Panc1 (cell line): ENCODE measurements at regions not wholly inside any gene's neighbourhood (a gene's known extent, or its start where the extent isn't known, plus 50 kb on each side); places are given as distances from the start of the nearest gene placed in this dataset.

Experiments used
- ATAC-seq: fragments of 200-7000 bp; cut with Tn5 transposase; 2 replicates; pipeline ENCODE4 v1.9.1; 2020; ENCODE audit warnings: mild to moderate bottlenecking, moderate library complexity
- BruUV-seq: library from RNA; stranded (reverse); fragments of 400-500 nt; replicated peaks from 2 replicates; lab custom pipeline; 2021; lab: Mats Ljungman, UMichigan
- CTCF ChIA-PET: fragments of 300-600 bp; sonication (Branson Sonifier 250); formaldehyde crosslinking; loops from one replicate; lab custom pipeline; 2022; ENCODE audit warnings: antibody characterized with exemption; lab: Charles Lee
- POLR2A ChIA-PET: fragments of 300-600 bp; sonication (Branson Sonifier 250); formaldehyde crosslinking; loops from one replicate; lab custom pipeline; 2022; ENCODE audit warnings: antibody characterized with exemption; lab: Charles Lee
- DNase-seq: peaks from one replicate; pipeline ENCODE4 v3.0.0-alpha.2; 2010; ENCODE audit warnings: low read depth, low spot score
- H3K27ac ChIP-seq: 2 replicates; pipeline ENCODE4 v1.5.1; 2011; ENCODE audit warnings: mild to moderate bottlenecking, low read length, inconsistent platforms
- H3K27me3 ChIP-seq: fragments of 200-500 bp; sonication (Bioruptor generic); 2 replicates; pipeline ENCODE4 v1.6.0; 2014; ENCODE audit warnings: low read length, inconsistent platforms; ENCODE audit not compliant: control insufficient read depth, insufficient read depth
- H3K36me3 ChIP-seq: fragments of 200-500 bp; sonication (Bioruptor generic); 2 replicates; pipeline ENCODE4 v1.5.1; 2014; ENCODE audit warnings: inconsistent platforms, mild to moderate bottlenecking, low read length, moderate library complexity; ENCODE audit not compliant: control insufficient read depth, insufficient read depth
- H3K4me1 ChIP-seq: 2 replicates; pipeline ENCODE4 v1.5.1; 2011; ENCODE audit warnings: inconsistent platforms, mild to moderate bottlenecking, low read length, moderate library complexity; ENCODE audit not compliant: control insufficient read depth, insufficient read depth
- H3K4me3 ChIP-seq, 2 experiments: 2 replicates each; pipeline ENCODE4 v1.5.1; 2011 to 2012; ENCODE audit warnings: low read depth in 2 of 2, low read length in 2 of 2, mild to moderate bottlenecking in 2 of 2, inconsistent platforms in 1 of 2, moderate library complexity in 1 of 2
- H3K9me3 ChIP-seq: fragments of 200-500 bp; sonication (Bioruptor generic); 2 replicates; pipeline ENCODE4 v1.5.1; 2014; ENCODE audit warnings: low read depth, mild to moderate bottlenecking, inconsistent platforms, low read length, moderate library complexity; ENCODE audit not compliant: control insufficient read depth, insufficient read depth
- CTCF ChIP-seq: fragments of 450-650 bp; IDR thresholded peaks from 2 replicates; pipeline ENCODE4 v1.5.1; 2017; ENCODE audit warnings: mild to moderate bottlenecking
- POLR2AphosphoS5 ChIP-seq: IDR thresholded peaks from 2 replicates; pipeline ENCODE4 v1.6.1; 2012; ENCODE audit warnings: mild to moderate bottlenecking, low read depth, low read length, moderate library complexity
- REST ChIP-seq, 2 experiments: IDR thresholded peaks; 2 replicates each; pipeline ENCODE4 v1.6.1; 2011 to 2012; ENCODE audit warnings: low read depth in 2 of 2, control low read depth in 1 of 2, low read length in 1 of 2, mild to moderate bottlenecking in 1 of 2, moderate library complexity in 1 of 2; ENCODE audit not compliant: insufficient read depth in 1 of 2
- SIN3A ChIP-seq: IDR thresholded peaks from 2 replicates; pipeline ENCODE4 v1.6.1; 2012; ENCODE audit warnings: low read depth, mild to moderate bottlenecking, low read length, moderate library complexity, borderline replicate concordance; ENCODE audit not compliant: insufficient read depth
- TCF7L2 ChIP-seq: IDR thresholded peaks from 2 replicates; pipeline ENCODE4 v1.6.1; 2011; ENCODE audit warnings: mild to moderate bottlenecking, low read depth, low read length, inconsistent platforms
- in situ Hi-C: cut with HindIII; loops from 2 replicates; pipeline ENCODE4 v1.10.0; 2016; ENCODE audit warnings: low sequenced_read_pairs, low pct_unique_long_range_greater_than_20kb
- intact Hi-C: fragments of 100-400 bp; cut with micrococcal nuclease; formaldehyde crosslinking; loops from one replicate; pipeline ENCODE4 v1.10.0; 2022; ENCODE audit not compliant: unreplicated experiment

GRCh38 chr18:6610466-6610865 is 119.0 kb upstream of the ARHGAP28 start:
- CTCF ChIA-PET: no interaction called here
- POLR2A ChIA-PET: no interaction called here
- no peaks in the 10 kb centered on the region for H3K9me3 ChIP-seq
- H3K4me3 ChIP-seq: no peak overlapping the region
- no peaks in the 10 kb centered on the region for H3K36me3 ChIP-seq
- intact Hi-C loops (no loop called here), in situ Hi-C loops (no loop called here)
- DNase-seq: no peak
- no peak for ATAC-seq
- no peak overlapping the region for H3K27ac ChIP-seq
- no peaks in the 10 kb centered on the region for H3K4me1 ChIP-seq
- BruUV-seq: no TSS peak
- TF ChIP-seq CTCF (no peak), POLR2AphosphoS5 (no peak), SIN3A (no peak), TCF7L2 (no peak), REST (IDR thresholded peaks at IDR 0.05; ENCODE audit: insufficient read depth in 1 of 2, low read depth in 2 of 2, low read length in 1 of 2) (no peak)
- no peaks in the 10 kb centered on the region for H3K27me3 ChIP-seq

GRCh38 chr18:6613581-6613980 is 115.9 kb upstream of the ARHGAP28 start:
- DNase-seq (no peak), ATAC-seq (no peak)
- ChIA-PET CTCF (no interaction called here), POLR2A (no interaction called here)
- intact Hi-C loops: no loop called here
- Histone ChIP-seq H3K27ac (no peak overlapping the region), H3K27me3 (no peaks in the 10 kb centered on the region), H3K4me1 (no peaks in the 10 kb centered on the region), H3K4me3 (no peak overlapping the region), H3K36me3 (no peaks in the 10 kb centered on the region), H3K9me3 (no peaks in the 10 kb centered on the region)
- no TSS peak for BruUV-seq
- TF ChIP-seq TCF7L2 (no peak), SIN3A (no peak), POLR2AphosphoS5 (no peak), CTCF (no peak), REST (IDR thresholded peaks at IDR 0.05; ENCODE audit: insufficient read depth in 1 of 2, low read depth in 2 of 2, low read length in 1 of 2) (no peak)
- in situ Hi-C loops: no loop called here
